ENCODE measurements at regions not wholly inside any gene's neighbourhood (a gene's known extent, or its start where the extent isn't known, plus 50 kb on each side); places are given as distances from the start of the nearest gene placed in this dataset.

GRCh38 chr5:4082966-4083564 lies 487.4 kb downstream of the IRX1 start:
- DNase-seq: no peak

GRCh38 chr5:4083591-4084337 lies 488.1 kb downstream of the IRX1 start:
- no peak for DNase-seq

- no peak for DNase-seq
These were observed 490.4 kb downstream of the IRX1 start for GRCh38 chr5:4086081-4086480.

GRCh38 chr5:4087110-4087509 lies 491.5 kb downstream of the IRX1 start:
- DNase-seq: no peak

- no peak for DNase-seq
These were observed 493.5 kb downstream of the IRX1 start for GRCh38 chr5:4089087-4089486.

GRCh38 chr5:4093236-4093635 lies 497.6 kb downstream of the IRX1 start:
- DNase-seq: no peak

GRCh38 chr5:4093970-4094369 lies 498.3 kb downstream of the IRX1 start:
- no peak for DNase-seq

GRCh38 chr5:4095918-4096630 lies 500.4 kb downstream of the IRX1 start:
- no peak for DNase-seq

GRCh38 chr5:4097199-4097598 lies 501.6 kb downstream of the IRX1 start:
- no peak for DNase-seq

GRCh38 chr5:4098226-4098625 lies 502.6 kb downstream of the IRX1 start:
- no peak for DNase-seq

GRCh38 chr5:4099386-4099785 lies 503.8 kb downstream of the IRX1 start:
- no peak for DNase-seq

GRCh38 chr5:4100739-4101138 lies 505.1 kb downstream of the IRX1 start:
- no peak for DNase-seq

GRCh38 chr5:4101189-4101588 lies 505.6 kb downstream of the IRX1 start:
- DNase-seq: no peak

GRCh38 chr5:4104831-4105597 lies 509.4 kb downstream of the IRX1 start:
- no peak for DNase-seq

GRCh38 chr5:4108690-4109089 lies 513.1 kb downstream of the IRX1 start:
- DNase-seq: no peak

- DNase-seq: no peak
These were observed 517.8 kb downstream of the IRX1 start for GRCh38 chr5:4113426-4113825.

- DNase-seq: no peak
These were observed 518.3 kb downstream of the IRX1 start for GRCh38 chr5:4113905-4114304.

- DNase-seq: no peak
These were observed 518.8 kb downstream of the IRX1 start for GRCh38 chr5:4114452-4114851.

- no peak for DNase-seq
These were observed 521.2 kb downstream of the IRX1 start for GRCh38 chr5:4116834-4117233.

GRCh38 chr5:4124221-4124970 lies 528.8 kb downstream of the IRX1 start:
- DNase-seq: no peak

- no peak for DNase-seq
These were observed 533.4 kb downstream of the IRX1 start for GRCh38 chr5:4128994-4129393.

- no peak for DNase-seq
These were observed 533.9 kb downstream of the IRX1 start for GRCh38 chr5:4129523-4129922.

- DNase-seq: no peak
These were observed 535.2 kb downstream of the IRX1 start for GRCh38 chr5:4130819-4131218.
